ENCODE measurements at regions not wholly inside any gene's neighbourhood (a gene's known extent, or its start where the extent isn't known, plus 50 kb on each side); places are given as distances from the start of the nearest gene placed in this dataset.

GRCh38 chr1:200323856-200324400 lies 85.9 kb downstream of the ZNF281 start:
- TF ChIP-seq CTCF (IDR thresholded peaks at IDR 0.05): no peak
- Histone ChIP-seq H3K27ac (no peak overlapping the region), H3K4me3 (no peak overlapping the region)
- DNase-seq (ENCODE audit: low spot score): no peak

- Histone ChIP-seq H3K27ac (no peak overlapping the region), H3K4me3 (no peak overlapping the region)
- no peak for TF ChIP-seq CTCF (IDR thresholded peaks at IDR 0.05)
- DNase-seq (ENCODE audit: low spot score): no peak
Observed at GRCh38 chr1:200319148-200319547, 90.7 kb downstream of the ZNF281 start.

- no peak for DNase-seq (ENCODE audit: low spot score)
- no peak overlapping the region for H3K4me3 ChIP-seq
Observed at GRCh38 chr1:200317236-200317635, 92.6 kb downstream of the ZNF281 start.

GRCh38 chr1:200316148-200316803 lies 93.6 kb downstream of the ZNF281 start:
- Histone ChIP-seq H3K27ac (no peak overlapping the region), H3K4me3 (no peak overlapping the region)
- TF ChIP-seq CTCF (IDR thresholded peaks at IDR 0.05): no peak
- DNase-seq (ENCODE audit: low spot score): no peak

More at GRCh38 chr1:200317236-200317635, 92.6 kb downstream of the ZNF281 start:
- no peak overlapping the region for H3K27ac ChIP-seq
- TF ChIP-seq CTCF (IDR thresholded peaks at IDR 0.05): no peak

- Histone ChIP-seq H3K27ac (no peak overlapping the region), H3K4me3 (no peak overlapping the region)
- DNase-seq (ENCODE audit: low spot score): no peak
- no peak for TF ChIP-seq CTCF (IDR thresholded peaks at IDR 0.05)
Observed at GRCh38 chr1:200314085-200314750, 95.6 kb downstream of the ZNF281 start.

- no peak for DNase-seq (ENCODE audit: low spot score)
- H3K4me3 ChIP-seq: no peak overlapping the region
- no peak for TF ChIP-seq CTCF (IDR thresholded peaks at IDR 0.05)
- H3K27ac ChIP-seq: no peak overlapping the region
Observed at GRCh38 chr1:200311256-200311655, 98.6 kb downstream of the ZNF281 start.

- no peak for DNase-seq (ENCODE audit: low spot score)
- TF ChIP-seq CTCF (IDR thresholded peaks at IDR 0.05): no peak
- no peak overlapping the region for H3K4me3 ChIP-seq
- H3K27ac ChIP-seq: no peak overlapping the region
Observed at GRCh38 chr1:200310824-200311223, 99.0 kb downstream of the ZNF281 start.
